Neuronal stem cell (in vitro differentiated cells): ENCODE measurements at regions not wholly inside any gene's neighbourhood (a gene's known extent, or its start where the extent isn't known, plus 50 kb on each side); places are given as distances from the start of the nearest gene placed in this dataset.

Experiments used
- DNase-seq: peaks from one replicate; pipeline ENCODE4 v3.0.0-alpha.2; 2013; ENCODE audit warnings: low spot score
- H2AFZ ChIP-seq: one replicate; pipeline ENCODE4 v1.6.1; 2013; ENCODE audit warnings: mild to moderate bottlenecking, low read length, inconsistent platforms
- H2AK5ac ChIP-seq: 2 replicates; pipeline ENCODE4 v1.6.1; 2013; ENCODE audit warnings: low read depth, mild to moderate bottlenecking, inconsistent platforms, low read length, moderate library complexity, mixed read lengths
- H2BK120ac ChIP-seq: 2 replicates; pipeline ENCODE4 v1.6.1; 2013; ENCODE audit warnings: low read depth, mild to moderate bottlenecking, inconsistent platforms, low read length, moderate library complexity, mixed read lengths
- H2BK12ac ChIP-seq: one replicate; pipeline ENCODE4 v1.6.1; 2013; ENCODE audit warnings: low read length, inconsistent platforms
- H2BK15ac ChIP-seq: 2 replicates; pipeline ENCODE4 v1.6.1; 2013; ENCODE audit warnings: mild to moderate bottlenecking, low read length, inconsistent platforms, mixed read lengths
- H2BK5ac ChIP-seq: one replicate; pipeline ENCODE4 v1.6.1; 2013; ENCODE audit warnings: inconsistent platforms, mild to moderate bottlenecking, low read length, moderate library complexity
- H3K14ac ChIP-seq: one replicate; pipeline ENCODE4 v1.6.1; 2013; ENCODE audit warnings: low read length, inconsistent platforms
- H3K18ac ChIP-seq: 2 replicates; pipeline ENCODE4 v1.6.1; 2013; ENCODE audit warnings: low read length, inconsistent platforms
- H3K23ac ChIP-seq: 2 replicates; pipeline ENCODE4 v1.6.1; 2013; ENCODE audit warnings: low read depth, mild to moderate bottlenecking, mixed read lengths, low read length, inconsistent platforms; ENCODE audit not compliant: poor library complexity
- H3K27ac ChIP-seq: replicated peaks from 3 replicates; pipeline ENCODE4 v1.5.1; 2013; ENCODE audit warnings: low read length, inconsistent platforms
- H3K27me3 ChIP-seq, 3 experiments: 2 replicates each; pipeline ENCODE4 v1.6.1; 2013; ENCODE audit warnings: low read length in 3 of 3, mild to moderate bottlenecking in 2 of 3, inconsistent platforms in 1 of 3, low read depth in 1 of 3, mixed read lengths in 1 of 3, moderate library complexity in 1 of 3; ENCODE audit not compliant: control insufficient read depth in 3 of 3, insufficient read depth in 3 of 3
- H3K36me3 ChIP-seq, 2 donors: replicated peaks in 1 of 2; 2 replicates each; pipeline ENCODE4 v1.6.1; 2013; ENCODE audit warnings: low read length in 2 of 2; ENCODE audit not compliant: control insufficient read depth in 2 of 2, insufficient read depth in 2 of 2
- H3K4ac ChIP-seq: 2 replicates; pipeline ENCODE4 v1.6.1; 2013; ENCODE audit warnings: inconsistent platforms, mild to moderate bottlenecking, low read length, moderate library complexity
- H3K4me1 ChIP-seq, 2 donors: 1 replicate in 1 of 2; 2 replicates in 1 of 2; pipeline ENCODE4 v1.6.1; 2013; ENCODE audit warnings: low read length in 2 of 2, low read depth in 1 of 2; ENCODE audit not compliant: control insufficient read depth in 2 of 2, insufficient read depth in 1 of 2
- H3K4me2 ChIP-seq: one replicate; pipeline ENCODE4 v1.6.1; 2013; ENCODE audit warnings: mild to moderate bottlenecking, low read length, inconsistent platforms; ENCODE audit not compliant: insufficient read depth, poor library complexity, severe bottlenecking
- H3K4me3 ChIP-seq, 2 donors: 2 replicates each; pipeline ENCODE4 v1.5.1; 2013; ENCODE audit warnings: low read length in 2 of 2, mild to moderate bottlenecking in 2 of 2, inconsistent platforms in 1 of 2, moderate library complexity in 1 of 2
- H3K79me1 ChIP-seq: one replicate; pipeline ENCODE4 v1.6.1; 2013; ENCODE audit warnings: low read depth, mild to moderate bottlenecking, inconsistent platforms, low read length, moderate library complexity
- H3K9ac ChIP-seq: one replicate; pipeline ENCODE4 v1.6.1; 2013; ENCODE audit warnings: mild to moderate bottlenecking, low read depth, low read length, inconsistent platforms; ENCODE audit not compliant: poor library complexity
- H3K9me3 ChIP-seq, 2 donors: replicated peaks in 1 of 2; 2 replicates each; pipeline versions ENCODE3 to v1.6.1; 2013; ENCODE audit warnings: low read length in 2 of 2, mild to moderate bottlenecking in 2 of 2, inconsistent platforms in 1 of 2, low read depth in 1 of 2, mixed read lengths in 1 of 2, moderate library complexity in 1 of 2; ENCODE audit not compliant: control insufficient read depth in 2 of 2, insufficient read depth in 1 of 2
- H4K8ac ChIP-seq: one replicate; pipeline ENCODE4 v1.6.1; 2013; ENCODE audit warnings: low read depth, mild to moderate bottlenecking, inconsistent platforms, low read length, moderate library complexity
- H4K91ac ChIP-seq: one replicate; pipeline ENCODE4 v1.6.1; 2013; ENCODE audit warnings: low read length, low read depth, mild to moderate bottlenecking, inconsistent platforms; ENCODE audit not compliant: poor library complexity
- WGBS, 2 donors: extraction: QIAGEN DNeasy Blood & Tissue Kit; methylation state at CpG; one replicate each; pipeline ENCODE4 v1.1.7; 2013; ENCODE audit warnings: missing lambda C conversion rate in 2 of 2, mixed read lengths in 1 of 2; ENCODE audit not compliant: insufficient read length in 2 of 2, insufficient replicate concordance in 1 of 2; ENCODE audit errors: extremely low coverage in 2 of 2; 5-methylcytosine and 5-hydroxymethylcytosine counted together

DNA sequence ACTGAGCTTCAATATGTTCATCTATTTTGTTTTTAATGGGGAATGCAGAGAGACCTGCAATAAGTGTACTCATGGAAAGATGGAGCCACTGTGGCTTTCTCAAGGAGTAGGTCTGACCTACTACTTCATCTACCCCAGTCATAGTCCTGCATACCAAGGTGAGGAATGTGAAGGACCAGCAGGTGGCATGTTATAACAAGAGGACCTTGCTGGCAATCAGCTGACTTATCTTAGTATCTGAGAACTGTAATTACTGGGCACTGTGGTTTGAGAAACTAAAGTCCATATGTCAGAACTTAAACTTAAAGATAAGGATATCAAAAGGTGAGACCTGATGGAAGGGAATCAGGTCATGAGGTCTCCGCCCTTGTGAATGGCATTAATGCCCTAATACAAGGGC lies 1104.2 kb downstream of the BCL11A start:
- Histone ChIP-seq H2BK5ac (no peak overlapping the region), H3K9ac (no peak overlapping the region), H3K4me3 (no peak overlapping the region), H4K91ac (no peak overlapping the region), H2BK120ac (no peak overlapping the region), H3K14ac (no peak overlapping the region), H3K4me2 (no peak overlapping the region), H2BK12ac (no peak overlapping the region), H3K18ac (no peak overlapping the region), H3K4ac (no peak overlapping the region), H3K79me1 (no peaks in the 10 kb centered on the region), H3K27ac (no peak overlapping the region), H4K8ac (no peak overlapping the region), H3K9me3 (no peaks in the 10 kb centered on the region), H2AFZ (no peak overlapping the region), H2AK5ac (no peak overlapping the region), H2BK15ac (no peak overlapping the region), H3K23ac (no peak overlapping the region), H3K27me3 (no peaks in the 10 kb centered on the region), H3K36me3 (no peaks in the 10 kb centered on the region), H3K4me1 (no peaks in the 10 kb centered on the region)
- DNase-seq: no peak
- no CpG with 5 or more reads among the region's 1 CpG for WGBS, 2 donors

DNA sequence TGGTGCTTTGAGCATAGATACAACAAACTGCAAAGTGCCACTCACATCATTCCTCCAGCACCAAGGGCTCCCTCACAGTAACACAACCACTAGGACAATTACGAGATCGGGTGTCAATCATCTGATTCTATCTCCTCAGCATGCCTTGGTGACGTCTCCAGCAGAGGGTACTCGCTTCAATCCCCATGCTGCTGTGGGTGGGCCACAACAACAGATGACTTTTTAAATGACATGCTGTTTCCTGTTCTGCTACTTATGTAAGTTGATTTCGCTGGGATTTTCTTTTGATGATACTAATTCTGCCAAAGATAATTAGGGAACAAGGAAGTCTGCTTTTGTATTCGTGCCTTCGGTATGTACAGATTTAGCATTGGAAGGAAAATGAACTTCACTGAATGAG lies 1113.0 kb downstream of the BCL11A start:
- Histone ChIP-seq H3K9ac (no peak overlapping the region), H3K79me1 (no peaks in the 10 kb centered on the region), H2BK12ac (no peak overlapping the region), H3K4me1 (no peaks in the 10 kb centered on the region), H3K27ac (no peak overlapping the region), H2AK5ac (no peak overlapping the region), H3K4ac (no peak overlapping the region), H2BK5ac (no peak overlapping the region), H4K91ac (no peak overlapping the region), H3K4me2 (no peak overlapping the region), H3K23ac (no peak overlapping the region), H3K18ac (no peak overlapping the region), H2BK120ac (no peak overlapping the region), H3K14ac (no peak overlapping the region), H3K9me3 (no peaks in the 10 kb centered on the region), H2AFZ (no peak overlapping the region), H2BK15ac (no peak overlapping the region), H4K8ac (no peak overlapping the region), H3K27me3 (no peaks in the 10 kb centered on the region), H3K4me3 (no peak overlapping the region), H3K36me3 (no peaks in the 10 kb centered on the region)
- DNase-seq: no peak
- no CpG with 5 or more reads among the region's 7 CpGs for WGBS, 2 donors

DNA sequence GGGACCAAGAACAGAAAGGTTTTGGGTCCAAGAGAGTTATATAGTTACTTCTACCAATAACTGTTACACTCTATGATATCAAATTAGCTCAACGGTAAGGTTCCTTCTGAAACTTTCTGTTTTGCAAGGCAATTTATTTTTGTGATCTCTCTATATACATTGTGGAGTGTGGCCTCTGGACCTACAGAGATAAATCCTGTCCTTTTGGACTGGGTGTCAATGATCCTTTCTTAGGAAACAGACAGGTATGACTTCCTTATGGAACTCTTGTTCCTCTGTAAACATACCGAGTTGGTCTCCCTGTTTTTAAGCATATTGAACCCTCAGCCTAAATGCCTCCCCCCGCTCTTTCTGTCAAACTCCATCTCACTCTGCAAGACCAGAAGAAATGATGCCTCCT lies 1117.8 kb downstream of the BCL11A start:
- no peak overlapping the region for H3K18ac ChIP-seq
- no peak overlapping the region for H2AFZ ChIP-seq
- DNase-seq: no peak
- no peak overlapping the region for H2BK15ac ChIP-seq
- H2AK5ac ChIP-seq: no peak overlapping the region
- H2BK120ac ChIP-seq: no peak overlapping the region
- no peak overlapping the region for H3K9ac ChIP-seq
- H3K4me3 ChIP-seq: no peak overlapping the region
- no peak overlapping the region for H2BK5ac ChIP-seq
- H3K9me3 ChIP-seq: peaks cover 0 to 1% of the 10 kb centered on the region in 2 donors
- H4K91ac ChIP-seq: no peak overlapping the region
- H3K79me1 ChIP-seq: no peaks in the 10 kb centered on the region
- H3K4me2 ChIP-seq: no peak overlapping the region
- no peak overlapping the region for H2BK12ac ChIP-seq
- no peak overlapping the region for H3K14ac ChIP-seq
- no peaks in the 10 kb centered on the region for H3K36me3 ChIP-seq
- H3K4ac ChIP-seq: no peak overlapping the region
- no peak overlapping the region for H3K27ac ChIP-seq
- no peaks in the 10 kb centered on the region for H3K27me3 ChIP-seq
- no CpG with 5 or more reads among the region's 3 CpGs for WGBS, 2 donors
- no peak overlapping the region for H4K8ac ChIP-seq
- H3K4me1 ChIP-seq: no peaks in the 10 kb centered on the region
- no peak overlapping the region for H3K23ac ChIP-seq

DNA sequence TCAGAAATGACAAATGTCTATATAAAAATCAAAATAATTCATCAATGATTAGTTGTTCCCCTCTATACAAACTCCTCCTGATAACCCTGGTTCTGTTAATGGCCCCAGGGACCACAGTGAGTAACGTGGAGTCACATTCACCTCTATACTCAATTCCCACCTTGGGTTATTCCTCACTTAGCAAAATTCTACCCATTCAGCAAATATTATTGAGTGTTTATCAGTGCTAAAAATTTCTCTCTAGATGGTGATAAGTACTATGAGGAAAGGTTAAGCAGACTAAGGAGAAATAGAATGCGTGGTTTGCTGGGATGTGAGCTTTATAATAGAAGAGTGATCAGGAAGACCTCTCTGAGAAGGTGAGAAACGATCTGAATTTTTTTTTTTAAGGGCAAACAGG lies 1124.5 kb downstream of the BCL11A start:
- H3K79me1 ChIP-seq: no peaks in the 10 kb centered on the region
- no peak overlapping the region for H4K91ac ChIP-seq
- H3K9me3 ChIP-seq: peaks cover 0 to 1% of the 10 kb centered on the region in 2 donors
- H3K4me2 ChIP-seq: no peak overlapping the region
- H3K27me3 ChIP-seq: no peaks in the 10 kb centered on the region
- no peak overlapping the region for H2BK15ac ChIP-seq
- no peak overlapping the region for H3K14ac ChIP-seq
- H3K27ac ChIP-seq: no peak overlapping the region
- no peak overlapping the region for H3K4me3 ChIP-seq
- no peak overlapping the region for H3K4ac ChIP-seq
- no peak overlapping the region for H2AK5ac ChIP-seq
- DNase-seq: no peak
- no peak overlapping the region for H3K23ac ChIP-seq
- H2BK12ac ChIP-seq: no peak overlapping the region
- no CpG with 5 or more reads among the region's 3 CpGs for WGBS, 2 donors
- no peak overlapping the region for H3K18ac ChIP-seq
- no peaks in the 10 kb centered on the region for H3K4me1 ChIP-seq
- H3K9ac ChIP-seq: no peak overlapping the region
- no peak overlapping the region for H2BK120ac ChIP-seq
- H4K8ac ChIP-seq: no peak overlapping the region
- no peak overlapping the region for H2AFZ ChIP-seq
- H3K36me3 ChIP-seq: no peaks in the 10 kb centered on the region
- H2BK5ac ChIP-seq: no peak overlapping the region
